ENCODE measurements at regions not wholly inside any gene's neighbourhood (a gene's known extent, or its start where the extent isn't known, plus 50 kb on each side); places are given as distances from the start of the nearest gene placed in this dataset.

DNA sequence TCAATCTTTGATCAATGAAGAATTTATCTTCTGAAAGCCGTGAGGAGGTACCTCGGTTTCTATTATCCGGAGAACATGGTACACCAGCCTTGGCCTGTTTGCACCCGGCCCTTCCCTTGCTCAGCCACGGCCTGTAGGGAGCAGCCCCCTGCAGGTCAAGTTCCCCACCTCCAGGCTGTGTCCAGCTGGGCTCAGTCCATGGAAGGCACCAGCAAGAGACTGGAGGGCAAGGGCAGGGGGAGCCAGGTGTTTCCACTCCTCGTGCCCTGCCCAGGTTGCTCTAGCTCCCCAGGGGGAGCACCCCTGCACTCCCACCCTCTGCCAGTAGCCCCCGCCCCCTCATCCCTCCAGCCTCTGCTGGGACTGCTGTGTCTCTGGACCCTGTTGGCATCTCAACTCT lies 87.3 kb upstream of the ADAMTS2 start:
- no peak for TF ChIP-seq POLR2A (IDR thresholded peaks at IDR 0.05; ENCODE audit: extremely low read depth, insufficient read length)
- TF ChIP-seq, protein P1, sequence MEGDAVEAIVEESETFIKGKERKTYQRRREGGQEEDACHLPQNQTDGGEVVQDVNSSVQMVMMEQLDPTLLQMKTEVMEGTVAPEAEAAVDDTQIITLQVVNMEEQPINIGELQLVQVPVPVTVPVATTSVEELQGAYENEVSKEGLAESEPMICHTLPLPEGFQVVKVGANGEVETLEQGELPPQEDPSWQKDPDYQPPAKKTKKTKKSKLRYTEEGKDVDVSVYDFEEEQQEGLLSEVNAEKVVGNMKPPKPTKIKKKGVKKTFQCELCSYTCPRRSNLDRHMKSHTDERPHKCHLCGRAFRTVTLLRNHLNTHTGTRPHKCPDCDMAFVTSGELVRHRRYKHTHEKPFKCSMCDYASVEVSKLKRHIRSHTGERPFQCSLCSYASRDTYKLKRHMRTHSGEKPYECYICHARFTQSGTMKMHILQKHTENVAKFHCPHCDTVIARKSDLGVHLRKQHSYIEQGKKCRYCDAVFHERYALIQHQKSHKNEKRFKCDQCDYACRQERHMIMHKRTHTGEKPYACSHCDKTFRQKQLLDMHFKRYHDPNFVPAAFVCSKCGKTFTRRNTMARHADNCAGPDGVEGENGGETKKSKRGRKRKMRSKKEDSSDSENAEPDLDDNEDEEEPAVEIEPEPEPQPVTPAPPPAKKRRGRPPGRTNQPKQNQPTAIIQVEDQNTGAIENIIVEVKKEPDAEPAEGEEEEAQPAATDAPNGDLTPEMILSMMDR (IDR thresholded peaks at IDR 0.05; ENCODE audit: low read depth, low read length): no peak
- no peak for TF ChIP-seq MAX (IDR thresholded peaks at IDR 0.05; ENCODE audit: low read depth, low read length)
